ENCODE measurements at regions not wholly inside any gene's neighbourhood (a gene's known extent, or its start where the extent isn't known, plus 50 kb on each side); places are given as distances from the start of the nearest gene placed in this dataset.

GRCh38 chr6:6537488-6538260 lies 50.8 kb upstream of the LY86 start:
- no peak for DNase-seq (ENCODE audit: insufficient read length)
- TF ChIP-seq POLR2AphosphoS5 (IDR thresholded peaks at IDR 0.05; ENCODE audit: low read depth, low read length) (no peak), POLR2A (IDR thresholded peaks at IDR 0.05; ENCODE audit: low read depth, low read length) (no peak), TAF1 (IDR thresholded peaks at IDR 0.05; ENCODE audit: borderline replicate concordance, low read depth, low read length) (no peak)
- FAIRE-seq = no peak

DNA sequence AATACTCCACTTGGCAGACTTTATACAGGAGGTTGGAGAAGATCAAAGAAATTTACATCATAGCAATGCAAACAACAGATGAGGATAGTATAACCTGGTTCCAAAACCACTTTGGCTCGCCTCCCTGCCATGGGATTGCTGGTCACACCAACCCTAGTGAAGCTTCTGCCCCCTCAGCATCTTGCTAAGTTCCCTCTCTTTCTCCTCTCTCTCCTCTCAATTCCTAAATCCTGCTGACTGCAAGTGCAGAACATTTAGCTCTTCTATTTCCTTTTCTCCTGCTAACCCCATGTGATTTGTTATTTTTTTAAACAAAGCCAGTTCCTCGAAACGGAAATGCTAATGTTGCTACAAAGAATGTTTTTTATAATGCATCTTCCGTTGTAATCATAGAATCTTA lies 50.3 kb upstream of the LY86 start:
- TF ChIP-seq POLR2A (IDR thresholded peaks at IDR 0.05; ENCODE audit: low read depth, low read length) = no peak
- DNase-seq (ENCODE audit: insufficient read length) = no peak
- no peak for FAIRE-seq
